Kidney epithelial cell (primary cell): ENCODE measurements at regions not wholly inside any gene's neighbourhood (a gene's known extent, or its start where the extent isn't known, plus 50 kb on each side); places are given as distances from the start of the nearest gene placed in this dataset.

ENCODE experiments used
- DNase-seq: peaks from one replicate; pipeline ENCODE4 v3.0.0-alpha.2; 2010; ENCODE audit warnings: low read depth
- H3K27me3 ChIP-seq: 2 replicates; pipeline ENCODE4 v1.6.0; 2011; ENCODE audit warnings: low read length; ENCODE audit not compliant: control insufficient read depth, insufficient read depth
- H3K36me3 ChIP-seq: 2 replicates; pipeline ENCODE4 v1.5.1; 2011; ENCODE audit warnings: low read length; ENCODE audit not compliant: control insufficient read depth, insufficient read depth
- H3K4me3 ChIP-seq: 2 replicates; pipeline ENCODE4 v1.5.1; 2011; ENCODE audit warnings: low read depth, mild to moderate bottlenecking, control low read depth, low read length
- TF ChIP-seq, protein P1 (sequence below): IDR thresholded peaks from 2 replicates; pipeline ENCODE4 v1.5.1; 2011; ENCODE audit warnings: mild to moderate bottlenecking, moderate library complexity, low read length, control low read depth, inconsistent platforms; ENCODE audit not compliant: insufficient read depth, poor library complexity, severe bottlenecking

DNA sequence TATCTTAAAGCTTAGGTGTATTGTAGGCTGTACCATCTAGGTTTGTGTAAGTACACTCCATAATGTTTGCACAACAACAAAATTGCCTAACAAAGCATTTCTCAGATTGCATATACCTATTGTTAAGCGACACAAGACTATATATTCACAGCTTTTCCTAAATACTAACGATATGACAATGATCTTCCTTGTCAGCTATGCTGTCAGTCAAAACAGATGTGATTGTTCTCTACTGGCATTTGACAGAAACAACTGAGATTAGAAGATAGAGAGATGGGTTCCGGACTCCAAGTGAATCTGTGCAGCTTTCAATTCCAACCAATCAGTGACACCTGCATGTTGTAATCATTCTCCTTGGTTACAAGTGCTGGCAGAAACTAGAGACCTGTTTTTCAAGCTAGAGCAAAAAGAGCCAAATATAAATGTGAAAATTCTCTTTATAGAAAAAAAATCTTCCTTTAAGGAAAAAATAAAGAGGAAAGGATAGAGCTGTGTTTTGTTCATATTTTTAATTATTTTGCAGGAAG, 1232.3 kb upstream of the SLC39A10 start:
- no peaks in the 10 kb centered on the region for H3K36me3 ChIP-seq
- no peak for DNase-seq
- H3K4me3 ChIP-seq, result no peak overlapping the region
- TF ChIP-seq, protein P1, sequence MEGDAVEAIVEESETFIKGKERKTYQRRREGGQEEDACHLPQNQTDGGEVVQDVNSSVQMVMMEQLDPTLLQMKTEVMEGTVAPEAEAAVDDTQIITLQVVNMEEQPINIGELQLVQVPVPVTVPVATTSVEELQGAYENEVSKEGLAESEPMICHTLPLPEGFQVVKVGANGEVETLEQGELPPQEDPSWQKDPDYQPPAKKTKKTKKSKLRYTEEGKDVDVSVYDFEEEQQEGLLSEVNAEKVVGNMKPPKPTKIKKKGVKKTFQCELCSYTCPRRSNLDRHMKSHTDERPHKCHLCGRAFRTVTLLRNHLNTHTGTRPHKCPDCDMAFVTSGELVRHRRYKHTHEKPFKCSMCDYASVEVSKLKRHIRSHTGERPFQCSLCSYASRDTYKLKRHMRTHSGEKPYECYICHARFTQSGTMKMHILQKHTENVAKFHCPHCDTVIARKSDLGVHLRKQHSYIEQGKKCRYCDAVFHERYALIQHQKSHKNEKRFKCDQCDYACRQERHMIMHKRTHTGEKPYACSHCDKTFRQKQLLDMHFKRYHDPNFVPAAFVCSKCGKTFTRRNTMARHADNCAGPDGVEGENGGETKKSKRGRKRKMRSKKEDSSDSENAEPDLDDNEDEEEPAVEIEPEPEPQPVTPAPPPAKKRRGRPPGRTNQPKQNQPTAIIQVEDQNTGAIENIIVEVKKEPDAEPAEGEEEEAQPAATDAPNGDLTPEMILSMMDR, result no peak
- H3K27me3 ChIP-seq, result no peaks in the 10 kb centered on the region

DNA sequence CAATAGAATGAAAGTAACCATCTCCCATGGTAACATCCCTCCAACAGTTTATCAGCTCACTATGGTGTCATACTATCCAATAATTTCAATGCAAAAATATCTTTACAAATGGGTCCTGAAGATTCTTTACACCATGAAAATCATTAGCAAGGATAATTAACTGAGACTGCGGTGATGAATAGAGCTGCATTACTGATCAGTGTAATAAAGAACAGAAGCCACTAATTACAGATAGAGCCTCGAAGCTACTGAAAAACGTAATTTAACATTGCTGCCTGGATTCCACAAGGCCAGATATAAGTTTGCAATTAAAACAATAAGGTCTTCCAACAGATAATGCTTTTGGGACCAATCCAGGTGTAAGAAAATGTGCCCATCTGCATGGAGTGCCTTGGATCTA, 1245.8 kb upstream of the SLC39A10 start:
- Histone ChIP-seq H3K36me3 (no peaks in the 10 kb centered on the region), H3K4me3 (no peak overlapping the region), H3K27me3 (no peaks in the 10 kb centered on the region)
- TF ChIP-seq, protein P1, result no peak
- no peak for DNase-seq

DNA sequence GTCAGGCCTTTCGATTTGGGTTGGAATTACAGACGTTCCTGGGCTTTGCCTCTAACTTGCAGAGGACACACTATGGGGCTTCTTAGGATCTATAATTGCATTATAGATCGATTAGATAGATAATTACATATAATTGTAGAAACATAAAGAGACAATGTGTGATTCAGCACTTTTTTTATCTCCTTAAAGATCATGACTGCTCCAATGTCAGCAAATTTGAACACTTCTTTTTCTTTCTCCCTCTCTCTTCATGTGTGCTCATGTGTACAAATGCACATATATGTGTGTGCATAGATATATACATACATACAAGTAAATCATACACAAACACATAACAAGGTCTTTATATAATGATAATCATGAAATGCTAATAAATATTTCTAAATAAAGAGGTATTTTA, 1261.2 kb upstream of the SLC39A10 start:
- Histone ChIP-seq H3K27me3 (no peaks in the 10 kb centered on the region), H3K4me3 (no peak overlapping the region), H3K36me3 (no peaks in the 10 kb centered on the region)
- no peak for DNase-seq
- TF ChIP-seq, protein P1, result no peak

DNA sequence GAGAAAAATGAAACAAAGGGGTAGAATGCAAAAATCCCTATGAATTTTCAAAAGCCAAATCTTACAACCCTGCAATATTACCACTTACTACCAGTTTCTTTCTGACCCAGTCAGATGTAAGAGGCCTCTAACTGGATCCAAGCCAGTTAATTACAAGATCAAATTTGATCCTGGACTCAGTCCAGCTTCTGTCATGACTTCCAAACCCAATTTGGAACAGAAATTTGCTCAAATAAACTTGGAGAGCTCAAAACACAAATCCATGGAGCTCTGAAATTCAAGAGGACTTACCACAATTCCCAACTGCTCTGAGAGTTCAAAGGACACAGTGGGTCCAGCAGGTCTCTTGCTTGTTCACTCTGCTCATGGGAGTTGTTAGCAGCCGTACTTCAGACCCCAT, 1271.7 kb upstream of the SLC39A10 start:
- DNase-seq, result no peak
- Histone ChIP-seq H3K4me3 (no peak overlapping the region), H3K36me3 (no peaks in the 10 kb centered on the region), H3K27me3 (no peaks in the 10 kb centered on the region)
- TF ChIP-seq, protein P1, result no peak

DNA sequence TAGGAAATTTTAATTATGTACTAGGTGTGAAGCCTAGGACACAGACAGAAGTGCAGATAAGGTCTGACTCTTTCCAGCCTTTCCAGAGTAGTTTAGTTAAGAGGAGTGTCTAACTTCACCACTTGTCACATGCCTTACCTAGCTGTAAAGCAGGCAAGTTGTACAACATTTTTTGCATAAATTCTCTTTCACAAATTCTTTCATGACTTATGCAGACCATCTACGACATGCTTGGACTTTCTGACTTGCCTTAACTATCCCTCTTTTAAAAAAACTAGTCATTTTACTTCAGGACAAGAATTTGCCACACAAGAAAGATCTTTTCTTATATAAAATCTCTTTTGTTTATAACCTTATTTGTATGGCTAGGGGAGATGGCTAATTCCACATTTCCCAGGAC, 1273.6 kb upstream of the SLC39A10 start:
- TF ChIP-seq, protein P1, result no peak
- no peaks in the 10 kb centered on the region for H3K27me3 ChIP-seq
- DNase-seq, result no peak
- H3K36me3 ChIP-seq, result no peaks in the 10 kb centered on the region
- H3K4me3 ChIP-seq, result no peak overlapping the region

DNA sequence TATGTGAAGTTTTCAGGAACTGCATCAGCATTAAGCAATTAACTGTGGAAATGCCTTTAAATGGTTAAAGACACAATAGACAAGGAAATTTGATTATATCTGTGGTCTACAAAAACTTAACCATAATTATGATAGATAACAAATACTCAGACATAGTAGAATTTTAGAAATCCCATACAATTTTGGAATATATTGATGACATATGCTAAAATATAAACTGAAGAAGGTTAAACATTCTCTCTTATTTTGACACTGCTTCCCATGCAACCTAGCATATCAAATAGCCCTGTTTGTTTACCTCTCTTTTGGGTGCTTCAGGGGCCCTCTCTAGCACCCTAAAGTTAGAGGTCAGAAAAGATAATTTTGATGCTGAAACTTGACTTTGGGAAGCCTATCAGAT, 1274.8 kb upstream of the SLC39A10 start:
- TF ChIP-seq, protein P1, result no peak
- Histone ChIP-seq H3K27me3 (no peaks in the 10 kb centered on the region), H3K4me3 (no peak overlapping the region), H3K36me3 (no peaks in the 10 kb centered on the region)
- no peak for DNase-seq
